ENCODE measurements at regions not wholly inside any gene's neighbourhood (a gene's known extent, or its start where the extent isn't known, plus 50 kb on each side); places are given as distances from the start of the nearest gene placed in this dataset.

- TF ChIP-seq CTCF (conservative IDR thresholded peaks at IDR 0.05 in 1 of 2, IDR thresholded peaks at IDR 0.05 in 1 of 2; ENCODE audit: extremely low read depth in 1 of 2, insufficient read depth in 1 of 2, low read depth in 1 of 2, low read length in 2 of 2) (no peak), EZH2 (IDR thresholded peaks at IDR 0.05; ENCODE audit: borderline replicate concordance, low read length) (no peak)
Measured at GRCh38 chr5:105371169-105371568, 1808.6 kb upstream of the NUDT12 start.

All from mammary epithelial cell (primary cell).